Colonic mucosa (tissue), 4 donors: ENCODE measurements at regions not wholly inside any gene's neighbourhood (a gene's known extent, or its start where the extent isn't known, plus 50 kb on each side); places are given as distances from the start of the nearest gene placed in this dataset.
A peak's percentile ranks its signal among the peaks of the same experiment; 100 is the strongest.

ENCODE experiments used
- DNase-seq: peaks from one replicate; pipeline ENCODE4 v3.0.0-alpha.2; 2020
- H3K27ac ChIP-seq: fragments of 200-600 bp; one replicate; pipeline ENCODE4 v1.8.0; 2021
- H3K27me3 ChIP-seq: fragments of 200-600 bp; one replicate; pipeline ENCODE4 v1.8.0; 2021
- H3K36me3 ChIP-seq: fragments of 200-600 bp; one replicate; pipeline ENCODE4 v1.8.0; 2021
- H3K4me1 ChIP-seq: fragments of 200-600 bp; one replicate; pipeline ENCODE4 v1.8.0; 2021; ENCODE audit warnings: mild to moderate bottlenecking
- H3K4me3 ChIP-seq: fragments of 200-600 bp; one replicate; pipeline ENCODE4 v1.8.0; 2021
- H3K9ac ChIP-seq, 2 donors: one replicate each; pipeline ENCODE4 v1.7.0; 2013; ENCODE audit warnings: control low read depth in 2 of 2, low read depth in 2 of 2, low read length in 2 of 2
- H3K9me3 ChIP-seq: fragments of 200-600 bp; one replicate; pipeline ENCODE4 v1.8.0; 2021
- intact Hi-C: fragments of 100-400 bp; cut with DNase I; formaldehyde crosslinking; loops from one replicate; pipeline ENCODE4 v1.14.1; 2022
- TF ChIP-seq, protein P1 (sequence below): fragments of 200-600 bp; IDR thresholded peaks from one replicate; pipeline ENCODE4 v1.8.0; 2022; ENCODE audit warnings: antibody characterized with exemption, mild to moderate bottlenecking
- donor health status: healthy.
- donor health status: DM: no; HTN: no; CAD: no.
- donor health status: DM: no; HTN: no; CAD: no.

- no peak for DNase-seq
- Histone ChIP-seq H3K9me3 (no peaks in the 10 kb centered on the region), H3K4me3 (no peak overlapping the region), H3K27ac (no peak overlapping the region), H3K27me3 (no peaks in the 10 kb centered on the region), H3K9ac (no peak overlapping the region), H3K4me1 (no peaks in the 10 kb centered on the region), H3K36me3 (no peaks in the 10 kb centered on the region)
- intact Hi-C loops = loop anchor here (5.0 kb wide), 1 partner anchor 159 kb away; no protein-coding TSS in a partner anchor
- TF ChIP-seq, protein P1, sequence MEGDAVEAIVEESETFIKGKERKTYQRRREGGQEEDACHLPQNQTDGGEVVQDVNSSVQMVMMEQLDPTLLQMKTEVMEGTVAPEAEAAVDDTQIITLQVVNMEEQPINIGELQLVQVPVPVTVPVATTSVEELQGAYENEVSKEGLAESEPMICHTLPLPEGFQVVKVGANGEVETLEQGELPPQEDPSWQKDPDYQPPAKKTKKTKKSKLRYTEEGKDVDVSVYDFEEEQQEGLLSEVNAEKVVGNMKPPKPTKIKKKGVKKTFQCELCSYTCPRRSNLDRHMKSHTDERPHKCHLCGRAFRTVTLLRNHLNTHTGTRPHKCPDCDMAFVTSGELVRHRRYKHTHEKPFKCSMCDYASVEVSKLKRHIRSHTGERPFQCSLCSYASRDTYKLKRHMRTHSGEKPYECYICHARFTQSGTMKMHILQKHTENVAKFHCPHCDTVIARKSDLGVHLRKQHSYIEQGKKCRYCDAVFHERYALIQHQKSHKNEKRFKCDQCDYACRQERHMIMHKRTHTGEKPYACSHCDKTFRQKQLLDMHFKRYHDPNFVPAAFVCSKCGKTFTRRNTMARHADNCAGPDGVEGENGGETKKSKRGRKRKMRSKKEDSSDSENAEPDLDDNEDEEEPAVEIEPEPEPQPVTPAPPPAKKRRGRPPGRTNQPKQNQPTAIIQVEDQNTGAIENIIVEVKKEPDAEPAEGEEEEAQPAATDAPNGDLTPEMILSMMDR = no peak
Observed at GRCh38 chr9:4921449-4921848, 63.6 kb upstream of the JAK2 start.

GRCh38 chr9:4922101-4922500 lies 63.0 kb upstream of the JAK2 start:
- no peaks in the 10 kb centered on the region for H3K4me1 ChIP-seq
- H3K27me3 ChIP-seq = no peaks in the 10 kb centered on the region
- H3K9me3 ChIP-seq = no peaks in the 10 kb centered on the region
- no peak for DNase-seq
- intact Hi-C loops = loop anchor here (5.0 kb wide), 1 partner anchor 160 kb away; no protein-coding TSS in a partner anchor
- H3K9ac ChIP-seq = no peak overlapping the region
- H3K36me3 ChIP-seq = no peaks in the 10 kb centered on the region
- H3K4me3 ChIP-seq = no peak overlapping the region
- TF ChIP-seq, protein P1 = no peak
- H3K27ac ChIP-seq = no peak overlapping the region

DNA sequence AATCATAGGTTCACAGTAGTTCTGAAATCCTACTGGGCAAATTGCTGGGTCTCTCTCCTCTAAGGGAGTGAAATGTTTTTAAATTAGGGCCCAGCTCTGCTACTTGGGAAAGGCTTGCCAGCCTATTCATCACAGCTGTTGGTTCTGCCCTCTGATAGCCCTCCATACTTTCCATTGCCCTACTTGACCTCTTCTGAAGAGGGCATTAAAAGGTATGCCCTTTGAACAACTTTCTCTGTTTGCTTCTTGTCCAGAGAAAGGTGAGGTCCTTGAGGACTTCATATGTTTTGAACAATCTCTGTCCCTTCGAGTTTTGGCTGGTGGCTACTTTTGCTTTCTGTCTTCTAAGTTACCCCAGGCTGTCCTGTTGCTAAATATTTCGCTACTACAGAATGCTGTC lies 62.3 kb upstream of the JAK2 start:
- Histone ChIP-seq H3K4me3 (no peak overlapping the region), H3K9ac (no peak overlapping the region), H3K4me1 (no peaks in the 10 kb centered on the region), H3K27ac (no peak overlapping the region), H3K9me3 (no peaks in the 10 kb centered on the region), H3K27me3 (no peaks in the 10 kb centered on the region), H3K36me3 (no peaks in the 10 kb centered on the region)
- intact Hi-C loops = loop anchor here (5.0 kb wide), 1 partner anchor 160 kb away; no protein-coding TSS in a partner anchor
- TF ChIP-seq, protein P1 = no peak
- DNase-seq = no peak

DNA sequence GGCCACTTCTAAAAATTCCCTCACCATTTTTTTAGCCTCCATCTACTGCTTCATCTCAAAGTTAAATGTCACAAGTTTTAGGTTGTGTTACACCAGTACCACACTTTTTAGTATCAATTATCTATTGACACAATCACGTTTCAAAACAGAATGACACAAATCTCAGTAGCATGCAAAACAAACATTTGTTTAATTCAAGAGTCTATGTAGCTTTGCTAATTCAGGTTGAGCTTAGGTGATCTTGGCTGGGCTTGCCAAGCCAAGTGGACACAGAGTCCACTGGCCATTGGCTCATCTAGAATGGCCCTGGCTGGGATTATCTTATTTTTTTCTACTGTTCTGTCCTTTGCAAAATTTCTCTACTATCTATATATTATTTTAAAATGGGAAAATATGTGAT lies 61.9 kb upstream of the JAK2 start:
- Histone ChIP-seq H3K27me3 (no peaks in the 10 kb centered on the region), H3K9ac (no peak overlapping the region), H3K9me3 (no peaks in the 10 kb centered on the region), H3K27ac (no peak overlapping the region), H3K4me3 (no peak overlapping the region), H3K4me1 (no peaks in the 10 kb centered on the region), H3K36me3 (no peaks in the 10 kb centered on the region)
- TF ChIP-seq, protein P1 = no peak
- intact Hi-C loops = loop anchor here (5.0 kb wide), 1 partner anchor 161 kb away; no protein-coding TSS in a partner anchor
- no peak for DNase-seq

- Histone ChIP-seq H3K27me3 (no peaks in the 10 kb centered on the region), H3K27ac (no peak overlapping the region), H3K9me3 (no peaks in the 10 kb centered on the region), H3K4me1 (no peaks in the 10 kb centered on the region), H3K4me3 (no peak overlapping the region), H3K9ac (no peak overlapping the region), H3K36me3 (no peaks in the 10 kb centered on the region)
- no peak for DNase-seq
- intact Hi-C loops = loop anchor here (5.0 kb wide), 1 partner anchor 162 kb away; no protein-coding TSS in a partner anchor
- TF ChIP-seq, protein P1 = peak; percentile 23
Observed at GRCh38 chr9:4923580-4924544, 61.2 kb upstream of the JAK2 start.
